Colon (tissue), 2 donors: ENCODE measurements at regions not wholly inside any gene's neighbourhood (a gene's known extent, or its start where the extent isn't known, plus 50 kb on each side); places are given as distances from the start of the nearest gene placed in this dataset.

Source experiments
- FAIRE-seq: peaks from 2 replicates; lab custom pipeline; 2012; peaks lifted over from hg19 to GRCh38; lab: Jason Lieb, UNC
- donor health status: control.
- donor health status: control.

GRCh38 chr7:131109011-131109758 lies 218.5 kb upstream of the MKLN1 start:
- no peak for FAIRE-seq

- FAIRE-seq: no peak
These were observed 217.8 kb upstream of the MKLN1 start for GRCh38 chr7:131109759-131110296.

- no peak for FAIRE-seq
These were observed 217.2 kb upstream of the MKLN1 start for GRCh38 chr7:131110297-131111080.

GRCh38 chr7:131111081-131111576 lies 216.5 kb upstream of the MKLN1 start:
- FAIRE-seq: no peak

GRCh38 chr7:131111792-131112191 lies 215.9 kb upstream of the MKLN1 start:
- FAIRE-seq: no peak

- FAIRE-seq: no peak
These were observed 215.2 kb upstream of the MKLN1 start for GRCh38 chr7:131112431-131112830.

GRCh38 chr7:131115340-131115739 lies 212.3 kb upstream of the MKLN1 start:
- no peak for FAIRE-seq

GRCh38 chr7:131117439-131117838 lies 210.2 kb upstream of the MKLN1 start:
- FAIRE-seq: no peak

- no peak for FAIRE-seq
These were observed 208.3 kb upstream of the MKLN1 start for GRCh38 chr7:131119381-131119780.

GRCh38 chr7:131122394-131122793 lies 205.3 kb upstream of the MKLN1 start:
- no peak for FAIRE-seq

- no peak for FAIRE-seq
These were observed 203.6 kb upstream of the MKLN1 start for GRCh38 chr7:131124001-131124629.

GRCh38 chr7:131124867-131125266 lies 202.8 kb upstream of the MKLN1 start:
- FAIRE-seq: no peak

GRCh38 chr7:131130324-131130723 lies 197.4 kb upstream of the MKLN1 start:
- no peak for FAIRE-seq

- no peak for FAIRE-seq
These were observed 196.5 kb upstream of the MKLN1 start for GRCh38 chr7:131131012-131131745.

GRCh38 chr7:131131746-131132431 lies 195.8 kb upstream of the MKLN1 start:
- no peak for FAIRE-seq

GRCh38 chr7:131139462-131139861 lies 188.2 kb upstream of the MKLN1 start:
- FAIRE-seq: no peak

- no peak for FAIRE-seq
These were observed 186.2 kb upstream of the MKLN1 start for GRCh38 chr7:131141443-131141967.

- no peak for FAIRE-seq
These were observed 183.8 kb upstream of the MKLN1 start for GRCh38 chr7:131143869-131144268.

GRCh38 chr7:131145026-131145425 lies 182.7 kb upstream of the MKLN1 start:
- no peak for FAIRE-seq

- FAIRE-seq: no peak
These were observed 181.9 kb upstream of the MKLN1 start for GRCh38 chr7:131145770-131146169.

GRCh38 chr7:131147604-131148003 lies 180.1 kb upstream of the MKLN1 start:
- no peak for FAIRE-seq
